ENCODE measurements at regions not wholly inside any gene's neighbourhood (a gene's known extent, or its start where the extent isn't known, plus 50 kb on each side); places are given as distances from the start of the nearest gene placed in this dataset.

DNA sequence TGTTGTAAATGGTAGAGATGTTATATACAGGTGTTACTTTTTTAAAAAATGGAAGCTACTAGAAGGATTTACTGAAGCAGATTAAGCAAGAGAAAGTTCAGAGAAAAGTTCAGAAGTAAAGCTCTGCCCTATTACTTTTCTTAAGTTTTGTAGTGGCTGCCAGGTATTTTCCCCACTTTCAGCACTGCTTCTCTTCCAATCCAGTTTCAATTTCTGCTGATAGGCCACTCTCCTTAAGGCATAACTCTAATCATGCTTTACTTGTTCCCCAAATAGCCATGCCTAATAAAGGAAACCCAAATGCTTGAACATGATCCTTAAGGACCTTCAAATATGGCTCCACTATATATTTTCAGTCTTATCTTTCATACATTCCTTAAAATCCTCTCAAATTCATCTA lies 880.8 kb upstream of the CDH2 start:
- no peak for TF ChIP-seq POLR2A (IDR thresholded peaks at IDR 0.05)
- TF ChIP-seq, protein P1, sequence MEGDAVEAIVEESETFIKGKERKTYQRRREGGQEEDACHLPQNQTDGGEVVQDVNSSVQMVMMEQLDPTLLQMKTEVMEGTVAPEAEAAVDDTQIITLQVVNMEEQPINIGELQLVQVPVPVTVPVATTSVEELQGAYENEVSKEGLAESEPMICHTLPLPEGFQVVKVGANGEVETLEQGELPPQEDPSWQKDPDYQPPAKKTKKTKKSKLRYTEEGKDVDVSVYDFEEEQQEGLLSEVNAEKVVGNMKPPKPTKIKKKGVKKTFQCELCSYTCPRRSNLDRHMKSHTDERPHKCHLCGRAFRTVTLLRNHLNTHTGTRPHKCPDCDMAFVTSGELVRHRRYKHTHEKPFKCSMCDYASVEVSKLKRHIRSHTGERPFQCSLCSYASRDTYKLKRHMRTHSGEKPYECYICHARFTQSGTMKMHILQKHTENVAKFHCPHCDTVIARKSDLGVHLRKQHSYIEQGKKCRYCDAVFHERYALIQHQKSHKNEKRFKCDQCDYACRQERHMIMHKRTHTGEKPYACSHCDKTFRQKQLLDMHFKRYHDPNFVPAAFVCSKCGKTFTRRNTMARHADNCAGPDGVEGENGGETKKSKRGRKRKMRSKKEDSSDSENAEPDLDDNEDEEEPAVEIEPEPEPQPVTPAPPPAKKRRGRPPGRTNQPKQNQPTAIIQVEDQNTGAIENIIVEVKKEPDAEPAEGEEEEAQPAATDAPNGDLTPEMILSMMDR (IDR thresholded peaks at IDR 0.05): no peak

Measured in body of pancreas (tissue), 4 donors.